ENCODE measurements at regions not wholly inside any gene's neighbourhood (a gene's known extent, or its start where the extent isn't known, plus 50 kb on each side); places are given as distances from the start of the nearest gene placed in this dataset.

DNA sequence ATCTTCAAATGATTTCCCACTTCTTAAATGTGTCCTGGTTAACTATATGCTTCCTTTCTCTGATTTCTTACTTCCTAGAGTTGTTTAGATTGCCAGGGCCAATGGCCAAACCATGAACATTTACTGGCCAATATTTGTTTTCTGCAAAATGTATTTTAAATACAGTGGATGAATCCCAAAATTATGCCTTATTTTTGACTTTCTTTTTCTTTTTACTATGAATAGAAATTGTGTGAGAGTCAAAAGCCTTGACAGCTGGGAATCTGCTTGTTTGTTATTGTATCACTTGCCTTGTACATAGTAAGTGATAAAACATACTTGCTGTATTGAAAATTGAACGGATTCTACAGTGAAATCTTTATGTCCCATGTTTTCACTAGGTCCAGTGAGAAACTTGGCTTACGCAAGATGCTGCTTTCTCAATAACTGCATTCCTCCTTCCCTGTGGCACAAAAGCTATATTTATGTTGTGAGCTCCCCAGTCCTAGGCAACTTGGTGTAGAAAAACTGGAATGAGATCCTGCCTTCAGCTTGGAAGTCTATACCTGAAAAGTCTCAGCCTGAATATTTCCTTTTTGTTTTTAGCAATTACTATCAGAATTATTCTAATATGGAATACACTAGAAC, 295.2 kb downstream of the EPHA7 start:
- Mint-ChIP-seq H3K27ac (no peak overlapping the region), H3K4me3 (no peak overlapping the region), H3K9me3 (peaks cover 10% of the 10 kb centered on the region), H3K27me3 (no peaks in the 10 kb centered on the region), H3K4me1 (ENCODE audit: low read depth) (no peaks in the 10 kb centered on the region), H3K36me3 (ENCODE audit: low read depth) (no peaks in the 10 kb centered on the region)
- TF ChIP-seq, protein P1, sequence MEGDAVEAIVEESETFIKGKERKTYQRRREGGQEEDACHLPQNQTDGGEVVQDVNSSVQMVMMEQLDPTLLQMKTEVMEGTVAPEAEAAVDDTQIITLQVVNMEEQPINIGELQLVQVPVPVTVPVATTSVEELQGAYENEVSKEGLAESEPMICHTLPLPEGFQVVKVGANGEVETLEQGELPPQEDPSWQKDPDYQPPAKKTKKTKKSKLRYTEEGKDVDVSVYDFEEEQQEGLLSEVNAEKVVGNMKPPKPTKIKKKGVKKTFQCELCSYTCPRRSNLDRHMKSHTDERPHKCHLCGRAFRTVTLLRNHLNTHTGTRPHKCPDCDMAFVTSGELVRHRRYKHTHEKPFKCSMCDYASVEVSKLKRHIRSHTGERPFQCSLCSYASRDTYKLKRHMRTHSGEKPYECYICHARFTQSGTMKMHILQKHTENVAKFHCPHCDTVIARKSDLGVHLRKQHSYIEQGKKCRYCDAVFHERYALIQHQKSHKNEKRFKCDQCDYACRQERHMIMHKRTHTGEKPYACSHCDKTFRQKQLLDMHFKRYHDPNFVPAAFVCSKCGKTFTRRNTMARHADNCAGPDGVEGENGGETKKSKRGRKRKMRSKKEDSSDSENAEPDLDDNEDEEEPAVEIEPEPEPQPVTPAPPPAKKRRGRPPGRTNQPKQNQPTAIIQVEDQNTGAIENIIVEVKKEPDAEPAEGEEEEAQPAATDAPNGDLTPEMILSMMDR (IDR thresholded peaks at IDR 0.05): no peak
- CTCF ChIA-PET: no interaction called here
- POLR2A ChIA-PET: no interaction called here
- ATAC-seq (no peak), DNase-seq (no peak)
- intact Hi-C loops (cut with micrococcal nuclease): no loop called here

DNA sequence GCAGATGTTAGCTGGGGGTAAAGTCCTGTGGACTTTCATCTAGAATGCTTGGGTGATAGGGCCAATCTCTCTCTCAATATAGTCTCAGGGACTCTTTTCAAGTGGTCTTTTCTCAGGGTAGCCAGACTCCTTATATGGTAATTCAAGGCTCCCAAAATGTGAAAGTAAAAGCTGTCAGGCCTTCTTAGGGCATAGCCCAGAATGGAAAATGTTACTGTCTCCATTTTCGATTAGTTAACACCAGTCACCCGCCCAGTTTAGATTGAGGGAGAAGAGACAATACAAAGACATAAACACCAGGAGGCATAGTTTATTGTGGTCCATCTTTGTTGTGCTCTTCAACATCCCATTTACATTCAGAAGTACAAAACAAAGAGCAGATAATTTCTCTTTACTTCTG, 295.8 kb downstream of the EPHA7 start:
- Mint-ChIP-seq H3K9me3 (peaks cover 10% of the 10 kb centered on the region), H3K4me3 (no peak overlapping the region), H3K36me3 (ENCODE audit: low read depth) (no peaks in the 10 kb centered on the region), H3K27me3 (no peaks in the 10 kb centered on the region), H3K4me1 (ENCODE audit: low read depth) (no peaks in the 10 kb centered on the region), H3K27ac (no peak overlapping the region)
- TF ChIP-seq, protein P1 (IDR thresholded peaks at IDR 0.05): no peak
- no peak for DNase-seq
- ATAC-seq: no peak
- intact Hi-C loops (cut with micrococcal nuclease): no loop called here
- ChIA-PET CTCF (interaction anchor here (0.5 kb wide), 1 partner anchor 85 kb away, joined by 3 read pairs; no protein-coding TSS in a partner anchor), POLR2A (no interaction called here)

DNA sequence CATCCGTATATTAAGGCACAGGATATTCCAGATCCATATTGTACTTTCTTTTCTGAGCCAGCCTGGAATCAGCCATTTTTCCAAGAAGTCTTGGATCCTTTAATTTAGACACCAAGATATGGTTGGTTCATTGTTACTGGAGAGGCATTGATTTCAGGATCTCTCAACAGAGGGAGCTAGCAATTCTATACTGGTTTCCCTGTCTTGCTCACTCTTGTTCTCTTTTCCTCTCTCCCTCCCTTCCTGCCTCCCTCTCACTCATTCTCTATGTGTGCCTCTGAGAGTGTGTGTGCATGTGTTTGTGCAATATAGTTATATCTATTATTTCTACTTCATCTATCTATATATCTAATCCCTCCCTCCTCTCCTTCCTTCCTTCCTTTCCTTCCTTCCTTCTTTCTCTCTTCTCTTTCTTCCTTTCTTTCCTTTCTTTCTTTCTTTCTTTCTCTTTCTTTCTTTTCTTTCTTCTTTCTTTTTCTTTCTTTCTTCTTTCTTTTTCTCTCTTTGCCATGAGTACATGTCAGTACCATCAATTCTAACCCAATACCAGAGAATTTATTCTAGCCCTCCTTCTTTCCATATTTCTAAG, 299.1 kb downstream of the EPHA7 start:
- POLR2A ChIA-PET: no interaction called here
- CTCF ChIA-PET: no interaction called here
- H3K4me3 Mint-ChIP-seq: no peak overlapping the region
- peaks cover 5% of the 10 kb centered on the region for H3K9me3 Mint-ChIP-seq
- no peak overlapping the region for H3K27ac Mint-ChIP-seq
- H3K36me3 Mint-ChIP-seq (ENCODE audit: low read depth): no peaks in the 10 kb centered on the region
- ATAC-seq (no peak), DNase-seq (no peak)
- TF ChIP-seq, protein P1 (IDR thresholded peaks at IDR 0.05): no peak
- H3K4me1 Mint-ChIP-seq (ENCODE audit: low read depth): no peaks in the 10 kb centered on the region
- no peaks in the 10 kb centered on the region for H3K27me3 Mint-ChIP-seq
- intact Hi-C loops (cut with micrococcal nuclease): no loop called here

DNA sequence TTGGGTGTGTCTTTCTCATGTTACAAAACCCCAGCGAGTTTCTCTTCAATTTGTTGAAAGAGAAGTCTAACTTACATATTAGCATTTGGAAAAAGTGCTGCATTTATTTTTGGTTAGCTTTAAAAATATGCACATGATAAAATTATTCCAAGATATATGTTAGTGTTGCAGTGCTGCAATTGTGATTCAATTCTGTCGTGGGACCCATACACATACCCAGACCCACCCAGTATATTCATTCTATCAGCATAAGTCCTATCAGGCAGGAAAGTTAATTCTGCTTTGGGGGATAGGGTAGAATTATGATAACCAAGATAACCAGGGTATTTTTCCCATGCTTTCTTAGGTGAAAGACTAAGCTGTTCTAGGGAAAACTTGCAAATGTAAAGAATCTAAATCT, 313.5 kb downstream of the EPHA7 start:
- H3K9me3 Mint-ChIP-seq: peaks cover 9% of the 10 kb centered on the region
- CTCF ChIA-PET: no interaction called here

DNA sequence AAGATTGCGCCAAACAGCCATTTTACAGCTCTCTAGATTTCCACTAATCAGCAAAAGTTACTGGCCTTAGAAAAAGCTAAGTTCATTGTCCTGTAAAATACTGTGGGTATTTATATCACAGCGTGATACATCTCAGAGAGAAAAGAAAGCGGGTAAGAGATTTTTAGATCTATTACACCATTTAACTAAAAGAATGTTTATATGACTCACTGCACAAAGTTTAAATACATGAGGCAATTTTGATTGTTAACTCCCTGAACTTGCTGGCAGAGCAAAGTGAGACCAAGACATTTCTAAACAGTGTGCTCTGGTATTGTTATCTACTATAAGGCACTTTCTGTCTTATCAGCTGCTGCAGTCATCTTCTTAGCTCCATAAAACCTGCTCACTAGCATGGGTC, 314.3 kb downstream of the EPHA7 start:
- ChIA-PET CTCF (no interaction called here), POLR2A (no interaction called here)
- peaks cover 11% of the 10 kb centered on the region for H3K9me3 Mint-ChIP-seq
- no peaks in the 10 kb centered on the region for H3K27me3 Mint-ChIP-seq
- H3K27ac Mint-ChIP-seq: no peak overlapping the region
- TF ChIP-seq, protein P1 (IDR thresholded peaks at IDR 0.05): no peak
- H3K4me3 Mint-ChIP-seq: no peak overlapping the region
- DNase-seq: no peak
- no peak for ATAC-seq
- H3K36me3 Mint-ChIP-seq (ENCODE audit: low read depth): no peaks in the 10 kb centered on the region
- intact Hi-C loops (cut with micrococcal nuclease): no loop called here
- H3K4me1 Mint-ChIP-seq (ENCODE audit: low read depth): no peaks in the 10 kb centered on the region

More for the DNA sequence above, 313.5 kb downstream of the EPHA7 start:
- no peak for ATAC-seq
- TF ChIP-seq, protein P1 (IDR thresholded peaks at IDR 0.05): no peak
- Mint-ChIP-seq H3K27ac (no peak overlapping the region), H3K4me3 (no peak overlapping the region), H3K4me1 (ENCODE audit: low read depth) (no peaks in the 10 kb centered on the region), H3K36me3 (ENCODE audit: low read depth) (no peaks in the 10 kb centered on the region), H3K27me3 (no peaks in the 10 kb centered on the region)
- intact Hi-C loops (cut with micrococcal nuclease): no loop called here
- no peak for DNase-seq
- POLR2A ChIA-PET: no interaction called here

Measured in activated CD8-positive, alpha-beta T cell treated with anti-CD3 and anti-CD28 coated beads for 36 hours (primary cell).